GM23248 (cell line): ENCODE measurements at regions not wholly inside any gene's neighbourhood (a gene's known extent, or its start where the extent isn't known, plus 50 kb on each side); places are given as distances from the start of the nearest gene placed in this dataset.

ENCODE experiments used
- EZH2 ChIP-seq: fragments of 200-600 bp; sonication (generic); IDR thresholded peaks from 2 replicates; pipeline ENCODE4 v1.6.1; 2018; ENCODE audit warnings: antibody characterized with exemption, mild to moderate bottlenecking; ENCODE audit not compliant: insufficient read depth, poor library complexity, severe bottlenecking
- EZH2phosphoT487 ChIP-seq: fragments of 200-600 bp; sonication (generic); IDR thresholded peaks from 2 replicates; pipeline ENCODE4 v1.6.1; 2018; ENCODE audit warnings: antibody characterized with exemption, moderate library complexity, mild to moderate bottlenecking, low read depth; ENCODE audit not compliant: insufficient read depth

DNA sequence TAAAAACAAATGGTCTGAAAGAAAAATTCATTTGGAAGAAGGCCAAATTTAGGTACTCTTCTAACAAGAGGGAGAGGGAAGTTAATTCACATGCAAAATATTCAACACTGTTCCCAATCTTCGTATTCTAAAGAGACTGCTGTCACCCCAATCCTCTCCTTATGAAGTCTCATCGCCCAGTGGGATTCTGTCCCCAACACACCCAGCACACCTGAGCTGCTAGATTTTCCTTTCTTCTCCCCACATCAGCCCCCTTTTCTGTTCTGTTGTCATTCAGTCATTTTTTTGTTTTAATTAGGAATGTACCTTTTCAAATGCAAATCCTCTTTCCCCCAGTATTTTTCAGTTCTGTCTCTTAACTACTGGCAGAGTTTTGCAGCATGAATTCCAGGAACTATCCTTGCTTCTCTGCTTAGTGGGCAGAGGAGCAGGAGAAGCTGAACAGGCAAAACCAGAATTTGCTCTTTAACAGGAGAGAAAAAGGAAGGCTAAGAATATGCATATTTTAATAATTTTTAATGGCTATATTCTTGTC is 366.9 kb downstream of the MAN2A1 start:
- TF ChIP-seq EZH2phosphoT487 (no peak), EZH2 (no peak)
